ENCODE measurements at regions not wholly inside any gene's neighbourhood (a gene's known extent, or its start where the extent isn't known, plus 50 kb on each side); places are given as distances from the start of the nearest gene placed in this dataset.

- Histone ChIP-seq H3K9ac (ENCODE audit: low read length) (no peak overlapping the region), H3K27me3 (replicated peaks; ENCODE audit: insufficient read depth, low read length) (peaks cover 13% of the 10 kb centered on the region; the same call in 1 of the 2 replicates), H3K4me3 (ENCODE audit: low read length) (no peak overlapping the region), H3K27ac (ENCODE audit: low read length) (no peak overlapping the region), H3K79me2 (ENCODE audit: low read length) (no peaks in the 10 kb centered on the region), H3K4me2 (ENCODE audit: low read depth, low read length) (no peak overlapping the region), H4K20me1 (ENCODE audit: insufficient read depth, low read length) (no peaks in the 10 kb centered on the region), H2AFZ (ENCODE audit: low read length) (no peak overlapping the region), H3K9me2 (replicated peaks; ENCODE audit: insufficient read depth, low read length) (no peaks in the 10 kb centered on the region), H3K9me3 (replicated peaks; ENCODE audit: insufficient read depth, low read length) (no peaks in the 10 kb centered on the region), H3K36me3 (replicated peaks; ENCODE audit: insufficient read depth, low read length) (no peaks in the 10 kb centered on the region), H3K4me1 (ENCODE audit: low read length) (no peaks in the 10 kb centered on the region), H3F3A (ENCODE audit: insufficient read depth, low read length) (no peaks in the 10 kb centered on the region)
- TF ChIP-seq, protein P1, sequence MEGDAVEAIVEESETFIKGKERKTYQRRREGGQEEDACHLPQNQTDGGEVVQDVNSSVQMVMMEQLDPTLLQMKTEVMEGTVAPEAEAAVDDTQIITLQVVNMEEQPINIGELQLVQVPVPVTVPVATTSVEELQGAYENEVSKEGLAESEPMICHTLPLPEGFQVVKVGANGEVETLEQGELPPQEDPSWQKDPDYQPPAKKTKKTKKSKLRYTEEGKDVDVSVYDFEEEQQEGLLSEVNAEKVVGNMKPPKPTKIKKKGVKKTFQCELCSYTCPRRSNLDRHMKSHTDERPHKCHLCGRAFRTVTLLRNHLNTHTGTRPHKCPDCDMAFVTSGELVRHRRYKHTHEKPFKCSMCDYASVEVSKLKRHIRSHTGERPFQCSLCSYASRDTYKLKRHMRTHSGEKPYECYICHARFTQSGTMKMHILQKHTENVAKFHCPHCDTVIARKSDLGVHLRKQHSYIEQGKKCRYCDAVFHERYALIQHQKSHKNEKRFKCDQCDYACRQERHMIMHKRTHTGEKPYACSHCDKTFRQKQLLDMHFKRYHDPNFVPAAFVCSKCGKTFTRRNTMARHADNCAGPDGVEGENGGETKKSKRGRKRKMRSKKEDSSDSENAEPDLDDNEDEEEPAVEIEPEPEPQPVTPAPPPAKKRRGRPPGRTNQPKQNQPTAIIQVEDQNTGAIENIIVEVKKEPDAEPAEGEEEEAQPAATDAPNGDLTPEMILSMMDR (IDR thresholded peaks at IDR 0.05; ENCODE audit: low read length): no peak
- TF ChIP-seq EZH2phosphoT487 (IDR thresholded peaks at IDR 0.05; ENCODE audit: low read length) (no peak), EZH2 (optimal IDR thresholded peaks at IDR 0.05; ENCODE audit: low read depth, low read length) (no peak)
- DNase-seq: no peak
Observed at GRCh38 chr2:120439067-120439368, 93.1 kb downstream of the INHBB start.

- no peak for DNase-seq
- H3K9me2 ChIP-seq (replicated peaks; ENCODE audit: insufficient read depth, low read length): no peaks in the 10 kb centered on the region
- H3K27ac ChIP-seq (ENCODE audit: low read length): no peak overlapping the region
- no peaks in the 10 kb centered on the region for H3K79me2 ChIP-seq (ENCODE audit: low read length)
- H3K4me2 ChIP-seq (ENCODE audit: low read depth, low read length): no peak overlapping the region
- no peak overlapping the region for H3K4me3 ChIP-seq (ENCODE audit: low read length)
- H4K20me1 ChIP-seq (ENCODE audit: insufficient read depth, low read length): no peaks in the 10 kb centered on the region
- no peaks in the 10 kb centered on the region for H3K36me3 ChIP-seq (replicated peaks; ENCODE audit: insufficient read depth, low read length)
- no peaks in the 10 kb centered on the region for H3K4me1 ChIP-seq (ENCODE audit: low read length)
- H3K9ac ChIP-seq (ENCODE audit: low read length): no peak overlapping the region
- no peak overlapping the region for H2AFZ ChIP-seq (ENCODE audit: low read length)
- H3F3A ChIP-seq (ENCODE audit: insufficient read depth, low read length): no peaks in the 10 kb centered on the region
- H3K27me3 ChIP-seq (replicated peaks; ENCODE audit: insufficient read depth, low read length): peaks cover 16% of the 10 kb centered on the region; the same call in 1 of the 2 replicates
- TF ChIP-seq EZH2 (optimal IDR thresholded peaks at IDR 0.05; ENCODE audit: low read depth, low read length) (no peak), EZH2phosphoT487 (IDR thresholded peaks at IDR 0.05; ENCODE audit: low read length) (no peak)
- TF ChIP-seq, protein P1 (IDR thresholded peaks at IDR 0.05; ENCODE audit: low read length): no peak
- H3K9me3 ChIP-seq (replicated peaks; ENCODE audit: insufficient read depth, low read length): no peaks in the 10 kb centered on the region
Observed at GRCh38 chr2:120439637-120440384, 93.9 kb downstream of the INHBB start.

- Histone ChIP-seq H4K20me1 (ENCODE audit: insufficient read depth, low read length) (no peaks in the 10 kb centered on the region), H3K4me1 (ENCODE audit: low read length) (no peaks in the 10 kb centered on the region), H3K9me3 (replicated peaks; ENCODE audit: insufficient read depth, low read length) (no peaks in the 10 kb centered on the region), H3K27me3 (replicated peaks; ENCODE audit: insufficient read depth, low read length) (peaks cover 16% of the 10 kb centered on the region; the same call in 1 of the 2 replicates), H3K4me3 (ENCODE audit: low read length) (no peak overlapping the region), H2AFZ (ENCODE audit: low read length) (no peak overlapping the region), H3K9me2 (replicated peaks; ENCODE audit: insufficient read depth, low read length) (no peaks in the 10 kb centered on the region), H3K79me2 (ENCODE audit: low read length) (no peaks in the 10 kb centered on the region), H3K36me3 (replicated peaks; ENCODE audit: insufficient read depth, low read length) (no peaks in the 10 kb centered on the region), H3K27ac (ENCODE audit: low read length) (no peak overlapping the region), H3K9ac (ENCODE audit: low read length) (no peak overlapping the region), H3K4me2 (ENCODE audit: low read depth, low read length) (no peak overlapping the region), H3F3A (ENCODE audit: insufficient read depth, low read length) (no peaks in the 10 kb centered on the region)
- TF ChIP-seq EZH2 (optimal IDR thresholded peaks at IDR 0.05; ENCODE audit: low read depth, low read length) (no peak), EZH2phosphoT487 (IDR thresholded peaks at IDR 0.05; ENCODE audit: low read length) (no peak)
- TF ChIP-seq, protein P1 (IDR thresholded peaks at IDR 0.05; ENCODE audit: low read length): no peak
- no peak for DNase-seq
Observed at GRCh38 chr2:120440521-120441350, 94.8 kb downstream of the INHBB start.

Data from MM.1S (cell line).